ENCODE measurements at regions not wholly inside any gene's neighbourhood (a gene's known extent, or its start where the extent isn't known, plus 50 kb on each side); places are given as distances from the start of the nearest gene placed in this dataset.
"Not testable (repeated sequence)": the region's sequence is repeated elsewhere in the genome, so short reads cannot be mapped to it uniquely, and the experiment has no call there.

DNA sequence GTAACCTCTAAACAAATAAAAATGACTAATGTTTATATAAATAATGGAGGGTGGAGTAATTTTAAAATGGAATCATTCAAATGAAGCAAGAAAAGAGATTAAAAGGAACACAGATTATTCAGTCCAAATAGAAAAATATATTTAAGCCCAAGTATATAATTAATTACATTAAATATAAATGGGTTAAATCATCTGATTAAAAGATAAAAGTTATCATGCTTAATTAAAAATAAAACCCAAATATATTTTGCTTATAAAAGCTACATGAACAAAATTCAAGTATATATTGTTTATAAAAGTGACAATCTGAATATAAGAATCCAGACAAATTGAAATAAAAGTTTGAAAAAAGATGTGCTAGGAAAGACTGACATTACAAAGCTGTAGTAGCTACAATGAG lies 63.9 kb upstream of the ACTRT2 start:
- Mint-ChIP-seq H3K4me1 (peaks cover 40% of the 10 kb centered on the region), H3K9me3 (ENCODE audit: insufficient read depth) (peaks cover 16% of the 10 kb centered on the region), H3K27ac (no peak overlapping the region), H3K4me3 (no peak overlapping the region), H3K27me3 (no peaks in the 10 kb centered on the region)
- Histone ChIP-seq H3K9ac (ENCODE audit: low read length) (no peak overlapping the region), H3K4me3 (ENCODE audit: control extremely low read depth in 1 of 5, extremely low read depth in 1 of 5, insufficient read depth in 1 of 5, low read depth in 2 of 5, low read length in 4 of 5) (no peak overlapping the region), H4K20me1 (ENCODE audit: control insufficient read depth, insufficient read depth, low read length, poor library complexity, severe bottlenecking) (no peaks in the 10 kb centered on the region), H3K36me3 (replicated peaks in 1 of 2; ENCODE audit: control extremely low read depth in 1 of 2, control insufficient read depth in 1 of 2, extremely low read depth in 1 of 2, insufficient read depth in 2 of 2, low read length in 1 of 2) (no peaks in the 10 kb centered on the region), H3K27ac (ENCODE audit: low read length in 2 of 2) (no peak overlapping the region), H3K79me2 (ENCODE audit: control insufficient read depth, insufficient read depth, low read length) (no peaks in the 10 kb centered on the region), H3K4me1 (ENCODE audit: control insufficient read depth in 2 of 2, insufficient read depth in 2 of 2, low read length in 2 of 2) (peaks cover 36% of the 10 kb centered on the region in 2 donors), H3K4me2 (replicated peaks; ENCODE audit: low read depth, low read length, poor library complexity, severe bottlenecking) (no peak overlapping the region), H2AFZ (ENCODE audit: insufficient read depth, low read depth, low read length, poor library complexity, severe bottlenecking) (no peak overlapping the region), H3K9me3 (ENCODE audit: control extremely low read depth in 1 of 3, control insufficient read depth in 2 of 3, insufficient read depth in 1 of 3, low read length in 2 of 3) (peaks cover 2 to 52% (median 48%) of the 10 kb centered on the region in 3 donors), H3K27me3 (replicated peaks in 1 of 4; ENCODE audit: control extremely low read depth in 1 of 4, control insufficient read depth in 3 of 4, insufficient read depth in 4 of 4, low read length in 3 of 4) (no peaks in the 10 kb centered on the region)
- ATAC-seq (ENCODE audit: low read depth) (no peak), DNase-seq (no peak)
- intact Hi-C loops (cut with micrococcal nuclease): no loop called here
- CTCF ChIA-PET: no interaction called here
- POLR2A ChIA-PET: no interaction called here
- TF ChIP-seq, protein P1, sequence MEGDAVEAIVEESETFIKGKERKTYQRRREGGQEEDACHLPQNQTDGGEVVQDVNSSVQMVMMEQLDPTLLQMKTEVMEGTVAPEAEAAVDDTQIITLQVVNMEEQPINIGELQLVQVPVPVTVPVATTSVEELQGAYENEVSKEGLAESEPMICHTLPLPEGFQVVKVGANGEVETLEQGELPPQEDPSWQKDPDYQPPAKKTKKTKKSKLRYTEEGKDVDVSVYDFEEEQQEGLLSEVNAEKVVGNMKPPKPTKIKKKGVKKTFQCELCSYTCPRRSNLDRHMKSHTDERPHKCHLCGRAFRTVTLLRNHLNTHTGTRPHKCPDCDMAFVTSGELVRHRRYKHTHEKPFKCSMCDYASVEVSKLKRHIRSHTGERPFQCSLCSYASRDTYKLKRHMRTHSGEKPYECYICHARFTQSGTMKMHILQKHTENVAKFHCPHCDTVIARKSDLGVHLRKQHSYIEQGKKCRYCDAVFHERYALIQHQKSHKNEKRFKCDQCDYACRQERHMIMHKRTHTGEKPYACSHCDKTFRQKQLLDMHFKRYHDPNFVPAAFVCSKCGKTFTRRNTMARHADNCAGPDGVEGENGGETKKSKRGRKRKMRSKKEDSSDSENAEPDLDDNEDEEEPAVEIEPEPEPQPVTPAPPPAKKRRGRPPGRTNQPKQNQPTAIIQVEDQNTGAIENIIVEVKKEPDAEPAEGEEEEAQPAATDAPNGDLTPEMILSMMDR (IDR thresholded peaks at IDR 0.05): no peak

DNA sequence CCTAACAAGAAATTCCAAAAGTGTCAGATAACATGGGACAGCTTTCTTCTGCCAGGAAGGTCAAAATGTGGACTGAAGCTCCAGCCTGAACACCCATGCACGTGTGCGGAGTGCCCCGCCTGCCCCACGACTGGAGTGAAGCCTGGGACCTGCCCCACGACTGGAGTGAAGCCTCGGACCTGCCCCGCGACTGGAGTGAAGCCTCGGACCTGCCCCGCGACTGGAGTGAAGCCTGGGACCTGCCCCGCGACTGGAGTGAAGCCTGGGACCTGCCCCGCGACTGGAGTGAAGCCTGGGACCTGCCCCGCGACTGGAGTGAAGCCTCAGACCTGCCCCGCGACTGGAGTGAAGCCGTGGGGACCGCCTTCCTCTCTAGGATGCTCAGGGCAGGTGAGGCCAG lies 61.4 kb upstream of the ACTRT2 start:
- H3K27ac ChIP-seq (ENCODE audit: low read length in 2 of 2); H4K20me1 ChIP-seq (ENCODE audit: control insufficient read depth, insufficient read depth, low read length, poor library complexity, severe bottlenecking); H3K36me3 ChIP-seq (replicated peaks in 1 of 2; ENCODE audit: control extremely low read depth in 1 of 2, control insufficient read depth in 1 of 2, extremely low read depth in 1 of 2, insufficient read depth in 2 of 2, low read length in 1 of 2); H2AFZ ChIP-seq (ENCODE audit: insufficient read depth, low read depth, low read length, poor library complexity, severe bottlenecking); H3K4me2 ChIP-seq (replicated peaks; ENCODE audit: low read depth, low read length, poor library complexity, severe bottlenecking); DNase-seq; H3K4me3 Mint-ChIP-seq; H3K27ac Mint-ChIP-seq; H3K27me3 Mint-ChIP-seq; H3K4me3 ChIP-seq (ENCODE audit: control extremely low read depth in 1 of 5, extremely low read depth in 1 of 5, insufficient read depth in 1 of 5, low read depth in 2 of 5, low read length in 4 of 5); POLR2A ChIA-PET; H3K9me3 Mint-ChIP-seq (ENCODE audit: insufficient read depth); H3K9ac ChIP-seq (ENCODE audit: low read length); intact Hi-C loops (cut with micrococcal nuclease); ATAC-seq (ENCODE audit: low read depth); CTCF ChIA-PET; H3K27me3 ChIP-seq (replicated peaks in 1 of 4; ENCODE audit: control extremely low read depth in 1 of 4, control insufficient read depth in 3 of 4, insufficient read depth in 4 of 4, low read length in 3 of 4); H3K79me2 ChIP-seq (ENCODE audit: control insufficient read depth, insufficient read depth, low read length): not testable (repeated sequence)
- peaks cover 16% of the 10 kb centered on the region for H3K4me1 Mint-ChIP-seq
- peaks cover 11 to 13% of the 10 kb centered on the region in 2 donors for H3K4me1 ChIP-seq (ENCODE audit: control insufficient read depth in 2 of 2, insufficient read depth in 2 of 2, low read length in 2 of 2)
- H3K9me3 ChIP-seq (ENCODE audit: control extremely low read depth in 1 of 3, control insufficient read depth in 2 of 3, insufficient read depth in 1 of 3, low read length in 2 of 3): peaks cover 2 to 31% (median 28%) of the 10 kb centered on the region in 3 donors
- 79% methylated on average over 17 of the region's 21 CpGs for WGBS (ENCODE audit: insufficient coverage)
